ENCODE measurements at regions not wholly inside any gene's neighbourhood (a gene's known extent, or its start where the extent isn't known, plus 50 kb on each side); places are given as distances from the start of the nearest gene placed in this dataset.
A peak's percentile ranks its signal among the peaks of the same experiment; 100 is the strongest.

DNA sequence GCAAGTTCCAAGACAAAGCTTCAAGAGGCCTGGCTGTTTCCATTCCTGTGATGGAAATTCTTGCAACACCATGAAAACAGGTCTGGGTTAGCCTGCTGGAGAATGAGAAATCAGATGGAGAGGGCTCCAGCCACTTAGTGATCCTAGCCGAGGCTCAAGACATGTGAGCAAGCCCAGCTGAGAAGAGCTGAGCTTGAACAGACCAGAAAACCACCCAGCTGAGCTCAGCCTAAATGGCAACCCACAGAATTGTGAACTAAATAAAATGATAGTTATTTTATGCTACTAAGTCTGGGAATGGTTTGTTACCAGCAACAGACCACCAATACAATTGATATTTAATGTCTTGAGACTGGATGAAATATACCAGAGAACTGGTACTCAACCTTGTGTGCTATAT is 494.5 kb downstream of the RMST start:
- no peaks in the 10 kb centered on the region for H3K79me2 ChIP-seq (ENCODE audit: control insufficient read depth, low read length)
- H3K27ac ChIP-seq (ENCODE audit: low read depth, low read length): no peak overlapping the region
- H3K9me2 ChIP-seq (replicated peaks; ENCODE audit: control insufficient read depth, low read length): no peaks in the 10 kb centered on the region
- TF ChIP-seq CTCF (IDR thresholded peaks at IDR 0.05; ENCODE audit: low read depth, low read length, poor library complexity, severe bottlenecking): no peak
- no peak for TF ChIP-seq EZH2phosphoT487 (IDR thresholded peaks at IDR 0.05; ENCODE audit: borderline replicate concordance, low read length)
- H3K4me3 ChIP-seq (ENCODE audit: low read length): no peak overlapping the region
- H3K36me3 ChIP-seq (ENCODE audit: control insufficient read depth, low read length): no peaks in the 10 kb centered on the region
- H3F3A ChIP-seq (ENCODE audit: control insufficient read depth, insufficient read depth): no peaks in the 10 kb centered on the region
- no peak overlapping the region for H3K4me2 ChIP-seq (ENCODE audit: low read length)
- no peaks in the 10 kb centered on the region for H3K27me3 ChIP-seq (ENCODE audit: control insufficient read depth, low read length)
- H4K20me1 ChIP-seq (ENCODE audit: control insufficient read depth, insufficient read depth, low read depth, low read length): no peaks in the 10 kb centered on the region
- no peaks in the 10 kb centered on the region for H3K4me1 ChIP-seq (ENCODE audit: control insufficient read depth, low read length)
- H3K9me3 ChIP-seq (ENCODE audit: control insufficient read depth, insufficient read depth, low read length): no peaks in the 10 kb centered on the region

- Histone ChIP-seq H3K36me3 (ENCODE audit: control insufficient read depth, low read length) (no peaks in the 10 kb centered on the region), H3K27me3 (ENCODE audit: control insufficient read depth, low read length) (no peaks in the 10 kb centered on the region), H3K79me2 (ENCODE audit: control insufficient read depth, low read length) (no peaks in the 10 kb centered on the region), H3K9me2 (replicated peaks; ENCODE audit: control insufficient read depth, low read length) (no peaks in the 10 kb centered on the region), H3F3A (ENCODE audit: control insufficient read depth, insufficient read depth) (no peaks in the 10 kb centered on the region), H4K20me1 (ENCODE audit: control insufficient read depth, insufficient read depth, low read depth, low read length) (no peaks in the 10 kb centered on the region), H3K4me1 (ENCODE audit: control insufficient read depth, low read length) (no peaks in the 10 kb centered on the region), H3K27ac (ENCODE audit: low read depth, low read length) (no peak overlapping the region), H3K4me3 (ENCODE audit: low read length) (no peak overlapping the region), H3K9me3 (ENCODE audit: control insufficient read depth, insufficient read depth, low read length) (no peaks in the 10 kb centered on the region), H3K4me2 (ENCODE audit: low read length) (no peak overlapping the region)
- TF ChIP-seq CTCF (IDR thresholded peaks at IDR 0.05; ENCODE audit: low read depth, low read length, poor library complexity, severe bottlenecking) (no peak), EZH2phosphoT487 (IDR thresholded peaks at IDR 0.05; ENCODE audit: borderline replicate concordance, low read length) (no peak)
These were observed 497.6 kb downstream of the RMST start for GRCh38 chr12:97960225-97960624.

- Histone ChIP-seq H3F3A (ENCODE audit: control insufficient read depth, insufficient read depth) (no peaks in the 10 kb centered on the region), H3K4me2 (ENCODE audit: low read length) (no peak overlapping the region), H3K36me3 (ENCODE audit: control insufficient read depth, low read length) (no peaks in the 10 kb centered on the region), H4K20me1 (ENCODE audit: control insufficient read depth, insufficient read depth, low read depth, low read length) (no peaks in the 10 kb centered on the region), H3K79me2 (ENCODE audit: control insufficient read depth, low read length) (no peaks in the 10 kb centered on the region), H3K9me2 (replicated peaks; ENCODE audit: control insufficient read depth, low read length) (no peaks in the 10 kb centered on the region), H3K4me3 (ENCODE audit: low read length) (no peak overlapping the region), H3K27ac (ENCODE audit: low read depth, low read length) (no peak overlapping the region), H3K9me3 (ENCODE audit: control insufficient read depth, insufficient read depth, low read length) (no peaks in the 10 kb centered on the region), H3K4me1 (ENCODE audit: control insufficient read depth, low read length) (no peaks in the 10 kb centered on the region), H3K27me3 (ENCODE audit: control insufficient read depth, low read length) (no peaks in the 10 kb centered on the region)
- peak; percentile 93 for TF ChIP-seq CTCF (IDR thresholded peaks at IDR 0.05; ENCODE audit: low read depth, low read length, poor library complexity, severe bottlenecking)
- no peak for TF ChIP-seq EZH2phosphoT487 (IDR thresholded peaks at IDR 0.05; ENCODE audit: borderline replicate concordance, low read length)
These were observed 498.4 kb downstream of the RMST start for GRCh38 chr12:97960741-97961608.

Data from DOHH2 (cell line).